GM23338 (cell line): ENCODE measurements at regions not wholly inside any gene's neighbourhood (a gene's known extent, or its start where the extent isn't known, plus 50 kb on each side); places are given as distances from the start of the nearest gene placed in this dataset.

ENCODE experiments used
- CREB1 ChIP-seq: fragments of 250-450 bp; sonication (Bioruptor Pico); IDR thresholded peaks from 2 replicates; pipeline ENCODE4 v1.5.0; 2020; ENCODE audit warnings: low read depth, mild to moderate bottlenecking, moderate library complexity
- ETS1 ChIP-seq: IDR thresholded peaks from 2 replicates; pipeline ENCODE4 v1.6.1; 2016; ENCODE audit warnings: antibody characterized with exemption
- EZH2 ChIP-seq: fragments of 200-600 bp; sonication (generic); IDR thresholded peaks from one replicate; pipeline ENCODE4 v1.8.0; 2017; ENCODE audit warnings: antibody characterized with exemption, mild to moderate bottlenecking, low read depth; ENCODE audit not compliant: unreplicated experiment
- EZH2phosphoT487 ChIP-seq: fragments of 200-600 bp; sonication (generic); IDR thresholded peaks from one replicate; pipeline ENCODE4 v1.8.1; 2018; ENCODE audit warnings: antibody characterized with exemption; ENCODE audit not compliant: unreplicated experiment
- JUNB ChIP-seq: IDR thresholded peaks from one replicate; pipeline ENCODE4 v1.6.1; 2016; ENCODE audit warnings: antibody characterized with exemption; ENCODE audit not compliant: unreplicated experiment
- NANOG ChIP-seq: IDR thresholded peaks from 2 replicates; pipeline ENCODE4 v1.6.1; 2016; ENCODE audit warnings: antibody characterized with exemption, borderline replicate concordance
- POLR2AphosphoS5 ChIP-seq: IDR thresholded peaks from 2 replicates; pipeline ENCODE4 v1.6.1; 2016; ENCODE audit warnings: antibody characterized with exemption, low read depth
- REST ChIP-seq: IDR thresholded peaks from one replicate; pipeline ENCODE4 v1.6.1; 2018; ENCODE audit warnings: antibody characterized with exemption; ENCODE audit not compliant: unreplicated experiment
- STAT1 ChIP-seq: IDR thresholded peaks from one replicate; pipeline ENCODE4 v1.6.1; 2016; ENCODE audit warnings: antibody characterized with exemption; ENCODE audit not compliant: unreplicated experiment
- ZNF114 ChIP-seq: fragments of 250-450 bp; sonication (Bioruptor Pico); IDR thresholded peaks from 2 replicates; pipeline ENCODE4 v1.5.0; 2020; ENCODE audit warnings: mild to moderate bottlenecking, moderate library complexity
- ZNF331 ChIP-seq: fragments of 250-450 bp; sonication (Bioruptor Pico); IDR thresholded peaks from 2 replicates; pipeline ENCODE4 v1.5.0; 2020; ENCODE audit warnings: low read depth, mild to moderate bottlenecking, moderate library complexity
- TF ChIP-seq, protein P1 (sequence below), 2 experiments: fragments of 200-600 bp in 1 of 2; sonication (generic) in 1 of 2; conservative IDR thresholded peaks; 2 replicates each; pipeline versions ENCODE4 v1.5.1 to v1.6.1; 2016 to 2017; ENCODE audit warnings: antibody characterized with exemption in 2 of 2, low read depth in 2 of 2, mild to moderate bottlenecking in 2 of 2, moderate library complexity in 1 of 2
- TF ChIP-seq, protein P2 (sequence below): fragments of 250-450 bp; sonication (Bioruptor Pico); IDR thresholded peaks from 2 replicates; pipeline ENCODE4 v1.5.0; 2020; ENCODE audit warnings: mild to moderate bottlenecking, moderate library complexity

- TF ChIP-seq EZH2phosphoT487 (no peak), REST (no peak), ZNF114 (CRISPR knock-in tag) (no peak), POLR2AphosphoS5 (no peak), NANOG (no peak), EZH2 (no peak), JUNB (no peak), ETS1 (no peak), CREB1 (no peak), ZNF331 (CRISPR knock-in tag) (no peak), STAT1 (no peak)
- TF ChIP-seq, protein P1, sequence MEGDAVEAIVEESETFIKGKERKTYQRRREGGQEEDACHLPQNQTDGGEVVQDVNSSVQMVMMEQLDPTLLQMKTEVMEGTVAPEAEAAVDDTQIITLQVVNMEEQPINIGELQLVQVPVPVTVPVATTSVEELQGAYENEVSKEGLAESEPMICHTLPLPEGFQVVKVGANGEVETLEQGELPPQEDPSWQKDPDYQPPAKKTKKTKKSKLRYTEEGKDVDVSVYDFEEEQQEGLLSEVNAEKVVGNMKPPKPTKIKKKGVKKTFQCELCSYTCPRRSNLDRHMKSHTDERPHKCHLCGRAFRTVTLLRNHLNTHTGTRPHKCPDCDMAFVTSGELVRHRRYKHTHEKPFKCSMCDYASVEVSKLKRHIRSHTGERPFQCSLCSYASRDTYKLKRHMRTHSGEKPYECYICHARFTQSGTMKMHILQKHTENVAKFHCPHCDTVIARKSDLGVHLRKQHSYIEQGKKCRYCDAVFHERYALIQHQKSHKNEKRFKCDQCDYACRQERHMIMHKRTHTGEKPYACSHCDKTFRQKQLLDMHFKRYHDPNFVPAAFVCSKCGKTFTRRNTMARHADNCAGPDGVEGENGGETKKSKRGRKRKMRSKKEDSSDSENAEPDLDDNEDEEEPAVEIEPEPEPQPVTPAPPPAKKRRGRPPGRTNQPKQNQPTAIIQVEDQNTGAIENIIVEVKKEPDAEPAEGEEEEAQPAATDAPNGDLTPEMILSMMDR (conservative IDR thresholded peaks at IDR 0.05; ENCODE audit: low read depth in 2 of 2), result no peak
- TF ChIP-seq, protein P2, sequence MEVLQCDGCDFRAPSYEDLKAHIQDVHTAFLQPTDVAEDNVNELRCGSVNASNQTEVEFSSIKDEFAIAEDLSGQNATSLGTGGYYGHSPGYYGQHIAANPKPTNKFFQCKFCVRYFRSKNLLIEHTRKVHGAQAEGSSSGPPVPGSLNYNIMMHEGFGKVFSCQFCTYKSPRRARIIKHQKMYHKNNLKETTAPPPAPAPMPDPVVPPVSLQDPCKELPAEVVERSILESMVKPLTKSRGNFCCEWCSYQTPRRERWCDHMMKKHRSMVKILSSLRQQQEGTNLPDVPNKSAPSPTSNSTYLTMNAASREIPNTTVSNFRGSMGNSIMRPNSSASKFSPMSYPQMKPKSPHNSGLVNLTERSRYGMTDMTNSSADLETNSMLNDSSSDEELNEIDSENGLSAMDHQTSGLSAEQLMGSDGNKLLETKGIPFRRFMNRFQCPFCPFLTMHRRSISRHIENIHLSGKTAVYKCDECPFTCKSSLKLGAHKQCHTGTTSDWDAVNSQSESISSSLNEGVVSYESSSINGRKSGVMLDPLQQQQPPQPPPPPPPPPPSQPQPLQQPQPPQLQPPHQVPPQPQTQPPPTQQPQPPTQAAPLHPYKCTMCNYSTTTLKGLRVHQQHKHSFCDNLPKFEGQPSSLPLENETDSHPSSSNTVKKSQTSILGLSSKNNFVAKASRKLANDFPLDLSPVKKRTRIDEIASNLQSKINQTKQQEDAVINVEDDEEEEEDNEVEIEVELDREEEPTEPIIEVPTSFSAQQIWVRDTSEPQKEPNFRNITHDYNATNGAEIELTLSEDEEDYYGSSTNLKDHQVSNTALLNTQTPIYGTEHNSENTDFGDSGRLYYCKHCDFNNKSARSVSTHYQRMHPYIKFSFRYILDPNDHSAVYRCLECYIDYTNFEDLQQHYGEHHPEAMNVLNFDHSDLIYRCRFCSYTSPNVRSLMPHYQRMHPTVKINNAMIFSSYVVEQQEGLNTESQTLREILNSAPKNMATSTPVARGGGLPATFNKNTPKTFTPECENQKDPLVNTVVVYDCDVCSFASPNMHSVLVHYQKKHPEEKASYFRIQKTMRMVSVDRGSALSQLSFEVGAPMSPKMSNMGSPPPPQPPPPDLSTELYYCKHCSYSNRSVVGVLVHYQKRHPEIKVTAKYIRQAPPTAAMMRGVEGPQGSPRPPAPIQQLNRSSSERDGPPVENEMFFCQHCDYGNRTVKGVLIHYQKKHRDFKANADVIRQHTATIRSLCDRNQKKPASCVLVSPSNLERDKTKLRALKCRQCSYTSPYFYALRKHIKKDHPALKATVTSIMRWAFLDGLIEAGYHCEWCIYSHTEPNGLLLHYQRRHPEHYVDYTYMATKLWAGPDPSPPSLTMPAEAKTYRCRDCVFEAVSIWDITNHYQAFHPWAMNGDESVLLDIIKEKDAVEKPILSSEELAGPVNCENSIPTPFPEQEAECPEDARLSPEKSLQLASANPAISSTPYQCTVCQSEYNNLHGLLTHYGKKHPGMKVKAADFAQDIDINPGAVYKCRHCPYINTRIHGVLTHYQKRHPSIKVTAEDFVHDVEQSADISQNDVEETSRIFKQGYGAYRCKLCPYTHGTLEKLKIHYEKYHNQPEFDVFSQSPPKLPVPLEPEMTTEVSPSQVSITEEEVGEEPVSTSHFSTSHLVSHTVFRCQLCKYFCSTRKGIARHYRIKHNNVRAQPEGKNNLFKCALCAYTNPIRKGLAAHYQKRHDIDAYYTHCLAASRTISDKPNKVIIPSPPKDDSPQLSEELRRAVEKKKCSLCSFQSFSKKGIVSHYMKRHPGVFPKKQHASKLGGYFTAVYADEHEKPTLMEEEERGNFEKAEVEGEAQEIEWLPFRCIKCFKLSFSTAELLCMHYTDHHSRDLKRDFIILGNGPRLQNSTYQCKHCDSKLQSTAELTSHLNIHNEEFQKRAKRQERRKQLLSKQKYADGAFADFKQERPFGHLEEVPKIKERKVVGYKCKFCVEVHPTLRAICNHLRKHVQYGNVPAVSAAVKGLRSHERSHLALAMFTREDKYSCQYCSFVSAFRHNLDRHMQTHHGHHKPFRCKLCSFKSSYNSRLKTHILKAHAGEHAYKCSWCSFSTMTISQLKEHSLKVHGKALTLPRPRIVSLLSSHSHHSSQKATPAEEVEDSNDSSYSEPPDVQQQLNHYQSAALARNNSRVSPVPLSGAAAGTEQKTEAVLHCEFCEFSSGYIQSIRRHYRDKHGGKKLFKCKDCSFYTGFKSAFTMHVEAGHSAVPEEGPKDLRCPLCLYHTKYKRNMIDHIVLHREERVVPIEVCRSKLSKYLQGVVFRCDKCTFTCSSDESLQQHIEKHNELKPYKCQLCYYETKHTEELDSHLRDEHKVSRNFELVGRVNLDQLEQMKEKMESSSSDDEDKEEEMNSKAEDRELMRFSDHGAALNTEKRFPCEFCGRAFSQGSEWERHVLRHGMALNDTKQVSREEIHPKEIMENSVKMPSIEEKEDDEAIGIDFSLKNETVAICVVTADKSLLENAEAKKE (CRISPR knock-in tag), result no peak
These were observed 479.9 kb upstream of the ZNF462 start for GRCh38 chr9:106383072-106383471.
